Left lung (tissue), 4 donors: ENCODE measurements at regions not wholly inside any gene's neighbourhood (a gene's known extent, or its start where the extent isn't known, plus 50 kb on each side); places are given as distances from the start of the nearest gene placed in this dataset.
A peak's percentile ranks its signal among the peaks of the same experiment; 100 is the strongest.

Experiments
- ATAC-seq: fragments of 200-7000 bp; cut with Tn5 transposase; one replicate; pipeline ENCODE4 v1.9.1; 2020; ENCODE audit warnings: moderate library complexity
- DNase-seq, 4 donors: peaks; one replicate each; pipeline ENCODE4 v3.0.0-alpha.2; 2013 to 2020
- H3K27ac ChIP-seq, 2 donors: fragments of 200-600 bp; sonication (generic) in 1 of 2; one replicate each; pipeline versions ENCODE4 v1.5.0 to v1.8.0; 2020 to 2021
- H3K27me3 ChIP-seq, 2 donors: fragments of 200-600 bp; sonication (generic) in 1 of 2; one replicate each; pipeline versions ENCODE4 v1.5.0 to v1.8.0; 2020 to 2021
- H3K36me3 ChIP-seq, 2 donors: fragments of 200-600 bp; sonication (generic) in 1 of 2; one replicate each; pipeline versions ENCODE4 v1.5.0 to v1.8.0; 2020 to 2021
- H3K4me1 ChIP-seq, 2 donors: fragments of 200-600 bp; one replicate each; pipeline ENCODE4 v1.8.0; 2021
- H3K4me3 ChIP-seq, 2 donors: fragments of 200-600 bp; sonication (generic) in 1 of 2; one replicate each; pipeline versions ENCODE4 v1.5.0 to v1.8.0; 2020 to 2021; ENCODE audit warnings: mild to moderate bottlenecking in 1 of 2
- H3K9me3 ChIP-seq, 2 donors: fragments of 200-600 bp; sonication (generic) in 1 of 2; one replicate each; pipeline versions ENCODE4 v1.5.0 to v1.8.0; 2020 to 2021
- intact Hi-C, 2 donors: fragments of 100-400 bp; cut with DNase I; formaldehyde crosslinking; loops; one replicate each; pipeline versions ENCODE4 v1.11.2 to v1.14.2; 2022
- TF ChIP-seq, protein P1 (sequence below), 2 donors: fragments of 200-600 bp; sonication (generic) in 1 of 2; IDR thresholded peaks; one replicate each; pipeline versions ENCODE4 v1.5.0 to v1.8.0; 2021; ENCODE audit warnings: antibody characterized with exemption in 2 of 2
- donor health status: DM: no; HTN: yes; CAD: no.
- donor health status: DM: no; HTN: no; CAD: no.

DNA sequence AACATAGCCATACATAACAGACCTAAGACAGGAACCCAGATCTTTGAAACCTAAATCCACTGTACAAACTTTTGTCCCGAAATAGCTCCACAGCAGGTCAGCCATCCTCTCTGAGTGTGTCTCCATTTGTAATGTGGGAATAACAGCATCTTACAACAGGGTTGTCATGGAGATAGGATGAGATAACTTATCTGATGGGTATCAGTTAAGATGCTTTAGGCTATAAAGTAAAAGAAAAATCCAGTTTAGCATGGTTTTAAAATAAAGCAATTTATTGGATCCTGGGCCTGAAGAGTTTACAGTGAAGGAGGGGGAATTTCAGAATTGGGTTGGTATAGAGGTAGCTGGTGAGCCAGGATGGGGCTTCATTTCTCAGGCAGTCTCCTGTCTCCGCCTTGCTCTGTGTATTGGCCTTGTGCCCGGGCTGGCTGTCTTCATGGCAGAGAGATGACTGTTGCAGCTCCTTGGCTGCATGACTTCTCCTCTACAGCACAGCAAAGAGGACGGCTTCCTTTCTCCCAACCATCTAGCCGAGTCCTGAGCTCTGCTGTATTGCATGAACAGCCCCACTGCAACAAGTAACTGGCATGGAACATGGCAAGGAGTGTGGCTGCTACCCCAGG is 131.9 kb upstream of the PROK2 start:
- no peak overlapping the region for H3K4me3 ChIP-seq
- H3K27ac ChIP-seq, result no peak overlapping the region
- ATAC-seq (peak; percentile 36), DNase-seq (peak in 1 of 4 donors; percentile 26)
- H3K4me1 ChIP-seq, result no peaks in the 10 kb centered on the region
- no peaks in the 10 kb centered on the region for H3K36me3 ChIP-seq
- intact Hi-C loops, result no loop called here
- H3K9me3 ChIP-seq, result no peaks in the 10 kb centered on the region
- peaks cover 0 to 50% of the 10 kb centered on the region in 2 donors for H3K27me3 ChIP-seq
- TF ChIP-seq, protein P1, sequence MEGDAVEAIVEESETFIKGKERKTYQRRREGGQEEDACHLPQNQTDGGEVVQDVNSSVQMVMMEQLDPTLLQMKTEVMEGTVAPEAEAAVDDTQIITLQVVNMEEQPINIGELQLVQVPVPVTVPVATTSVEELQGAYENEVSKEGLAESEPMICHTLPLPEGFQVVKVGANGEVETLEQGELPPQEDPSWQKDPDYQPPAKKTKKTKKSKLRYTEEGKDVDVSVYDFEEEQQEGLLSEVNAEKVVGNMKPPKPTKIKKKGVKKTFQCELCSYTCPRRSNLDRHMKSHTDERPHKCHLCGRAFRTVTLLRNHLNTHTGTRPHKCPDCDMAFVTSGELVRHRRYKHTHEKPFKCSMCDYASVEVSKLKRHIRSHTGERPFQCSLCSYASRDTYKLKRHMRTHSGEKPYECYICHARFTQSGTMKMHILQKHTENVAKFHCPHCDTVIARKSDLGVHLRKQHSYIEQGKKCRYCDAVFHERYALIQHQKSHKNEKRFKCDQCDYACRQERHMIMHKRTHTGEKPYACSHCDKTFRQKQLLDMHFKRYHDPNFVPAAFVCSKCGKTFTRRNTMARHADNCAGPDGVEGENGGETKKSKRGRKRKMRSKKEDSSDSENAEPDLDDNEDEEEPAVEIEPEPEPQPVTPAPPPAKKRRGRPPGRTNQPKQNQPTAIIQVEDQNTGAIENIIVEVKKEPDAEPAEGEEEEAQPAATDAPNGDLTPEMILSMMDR (IDR thresholded peaks at IDR 0.05), result no peak

DNA sequence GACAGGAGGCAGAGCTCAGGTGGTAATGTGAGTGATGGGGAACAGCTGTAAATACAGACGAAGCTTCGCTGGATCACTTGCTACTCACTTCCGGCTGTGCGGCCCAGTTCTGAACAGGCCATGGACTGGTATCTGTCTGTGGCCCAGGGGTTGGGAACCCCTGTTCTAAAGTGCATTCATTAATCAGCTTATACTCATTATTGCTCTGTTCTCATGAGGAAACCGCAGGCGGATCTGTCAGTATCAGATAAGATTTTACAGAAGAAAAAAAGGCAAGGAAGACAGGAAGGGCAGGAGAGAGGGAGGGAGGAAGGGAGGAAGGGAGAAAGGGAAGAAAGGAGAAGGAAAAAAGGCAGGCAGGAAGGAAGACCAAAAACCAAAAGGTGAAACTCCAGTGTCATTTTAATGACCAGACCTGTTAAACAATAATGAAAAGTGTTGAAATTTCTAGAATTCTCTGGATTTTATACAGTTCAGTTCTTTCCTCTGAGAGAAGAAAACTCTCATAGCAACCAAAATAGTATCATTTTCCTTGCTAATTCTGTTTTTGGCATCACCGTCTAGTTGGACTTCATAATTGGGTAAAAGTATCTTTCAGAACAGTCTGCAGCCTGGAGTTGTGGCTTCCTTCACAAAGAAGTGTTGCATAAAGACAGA is 128.0 kb upstream of the PROK2 start:
- H3K4me1 ChIP-seq, result peaks cover 0 to 2% of the 10 kb centered on the region in 2 donors
- TF ChIP-seq, protein P1 (IDR thresholded peaks at IDR 0.05), result no peak
- no peak for ATAC-seq
- H3K27me3 ChIP-seq, result peaks cover 0 to 46% of the 10 kb centered on the region in 2 donors
- H3K27ac ChIP-seq, result no peak overlapping the region
- H3K4me3 ChIP-seq, result no peak overlapping the region
- intact Hi-C loops, result no loop called here
- no peaks in the 10 kb centered on the region for H3K36me3 ChIP-seq
- no peaks in the 10 kb centered on the region for H3K9me3 ChIP-seq
- DNase-seq, result no peak

DNA sequence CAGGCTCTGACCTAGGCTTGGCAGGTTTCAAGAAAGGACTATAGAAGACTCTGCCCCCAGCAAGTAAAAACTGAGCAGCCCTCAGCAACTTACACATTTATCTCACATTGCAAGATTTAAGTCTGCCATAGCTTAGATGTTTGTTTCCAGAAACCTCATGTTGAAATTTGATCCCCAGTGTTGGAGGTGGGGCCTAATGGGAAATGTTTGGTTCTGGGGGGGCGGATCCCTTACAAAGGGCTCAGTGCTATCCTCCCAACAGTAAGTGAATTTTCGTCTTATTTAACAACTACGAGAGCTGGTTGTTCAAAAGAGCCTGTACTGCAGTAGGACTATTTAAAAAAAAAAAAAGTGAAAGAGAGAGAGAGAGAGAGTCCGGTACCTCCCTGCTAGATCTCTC is 125.2 kb upstream of the PROK2 start:
- H3K27ac ChIP-seq, result no peak overlapping the region
- peaks cover 3 to 25% of the 10 kb centered on the region in 2 donors for H3K4me1 ChIP-seq
- H3K27me3 ChIP-seq, result peaks cover 0 to 55% of the 10 kb centered on the region in 2 donors
- no peaks in the 10 kb centered on the region for H3K36me3 ChIP-seq
- intact Hi-C loops, result no loop called here
- TF ChIP-seq, protein P1 (IDR thresholded peaks at IDR 0.05), result no peak
- no peaks in the 10 kb centered on the region for H3K9me3 ChIP-seq
- DNase-seq (no peak), ATAC-seq (no peak)
- H3K4me3 ChIP-seq, result no peak overlapping the region

DNA sequence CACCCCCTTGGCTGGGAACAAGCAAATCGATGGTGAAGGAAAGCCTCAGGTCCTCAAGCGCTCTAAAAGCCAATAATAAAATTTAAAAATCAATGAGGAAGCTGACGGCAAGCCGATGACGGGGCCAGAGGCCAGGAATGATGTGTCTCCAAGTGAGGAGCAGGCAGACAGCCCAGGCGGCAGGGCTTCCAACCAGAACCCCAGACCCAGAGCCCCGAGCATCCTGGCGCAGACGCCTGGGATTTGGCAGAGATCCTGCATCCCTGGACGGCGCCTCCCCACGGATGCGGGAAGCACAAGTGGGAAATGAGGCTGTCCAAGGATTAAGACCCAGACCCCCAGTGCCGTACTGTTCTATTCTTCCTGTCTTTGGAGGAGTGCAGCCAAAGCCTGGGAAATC is 123.0 kb upstream of the PROK2 start:
- ATAC-seq (no peak), DNase-seq (no peak)
- Histone ChIP-seq H3K4me1 (peaks cover 3 to 38% of the 10 kb centered on the region in 2 donors), H3K36me3 (no peaks in the 10 kb centered on the region), H3K27me3 (peaks cover 0 to 65% of the 10 kb centered on the region in 2 donors), H3K4me3 (no peak overlapping the region), H3K27ac (no peak overlapping the region), H3K9me3 (no peaks in the 10 kb centered on the region)
- intact Hi-C loops, result no loop called here
- TF ChIP-seq, protein P1 (IDR thresholded peaks at IDR 0.05), result no peak

DNA sequence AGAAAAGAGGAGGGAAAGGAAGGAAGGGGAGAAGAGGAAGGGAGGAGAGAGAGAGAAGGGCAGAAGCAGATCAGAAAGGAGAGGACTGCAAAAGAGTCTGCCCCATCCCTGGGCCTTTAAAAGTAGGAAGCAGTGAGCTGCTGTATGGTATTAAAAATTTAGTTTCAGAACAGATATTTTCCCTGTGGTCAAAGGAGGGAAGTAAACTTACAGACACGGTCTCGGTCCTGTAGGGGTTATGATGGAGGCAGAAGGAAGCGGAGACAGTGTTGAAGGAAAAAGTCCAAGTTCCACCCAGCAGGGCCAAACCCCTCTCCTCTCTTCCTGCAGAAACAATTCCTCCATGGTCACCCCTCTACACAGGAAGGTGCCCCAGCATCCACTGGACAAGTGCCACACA is 122.0 kb upstream of the PROK2 start:
- Histone ChIP-seq H3K36me3 (no peaks in the 10 kb centered on the region), H3K9me3 (no peaks in the 10 kb centered on the region), H3K4me3 (no peak overlapping the region), H3K4me1 (peaks cover 3 to 47% of the 10 kb centered on the region in 2 donors), H3K27ac (no peak overlapping the region), H3K27me3 (peaks cover 0 to 65% of the 10 kb centered on the region in 2 donors)
- TF ChIP-seq, protein P1 (IDR thresholded peaks at IDR 0.05), result no peak
- intact Hi-C loops, result no loop called here
- peak; percentile 31 for ATAC-seq
- DNase-seq, result no peak
